HAP-1 (cell line): ENCODE measurements at regions not wholly inside any gene's neighbourhood (a gene's known extent, or its start where the extent isn't known, plus 50 kb on each side); places are given as distances from the start of the nearest gene placed in this dataset.
"Not testable (repeated sequence)": the region's sequence is repeated elsewhere in the genome, so short reads cannot be mapped to it uniquely, and the experiment has no call there.

Experiments used
- DNase-seq, 2 experiments: peaks; one replicate each; pipeline ENCODE4 v3.0.0-alpha.2; 2016 to 2020; ENCODE audit warnings: low spot score in 2 of 2
- H3K27me3 ChIP-seq: fragments of 250-450 bp; sonication (Bioruptor Pico); 2 replicates; pipeline ENCODE4 v1.5.1; 2020; ENCODE audit warnings: low read depth, mild to moderate bottlenecking, moderate library complexity
- H3K36me3 ChIP-seq: fragments of 250-450 bp; sonication (Bioruptor Pico); replicated peaks from 2 replicates; pipeline ENCODE4 v1.5.1; 2020; ENCODE audit warnings: mild to moderate bottlenecking
- H3K4me1 ChIP-seq: fragments of 250-450 bp; sonication (Bioruptor Pico); 2 replicates; pipeline ENCODE4 v1.5.1; 2020; ENCODE audit warnings: mild to moderate bottlenecking
- H3K4me3 ChIP-seq: fragments of 250-450 bp; sonication (Bioruptor Pico); 2 replicates; pipeline ENCODE4 v1.5.1; 2020; ENCODE audit warnings: mild to moderate bottlenecking, moderate library complexity
- H3K9me3 ChIP-seq: fragments of 250-450 bp; sonication (Bioruptor Pico); 2 replicates; pipeline ENCODE4 v1.5.1; 2020; ENCODE audit warnings: mild to moderate bottlenecking, moderate library complexity
- in situ Hi-C: fragments of 300-500 bp; cut with MboI; formaldehyde crosslinking; loops from 3 replicates; pipeline ENCODE4 v1.14.3; 2020; ENCODE audit warnings: low sequenced_read_pairs, inconsistent platforms, mixed read lengths

DNA sequence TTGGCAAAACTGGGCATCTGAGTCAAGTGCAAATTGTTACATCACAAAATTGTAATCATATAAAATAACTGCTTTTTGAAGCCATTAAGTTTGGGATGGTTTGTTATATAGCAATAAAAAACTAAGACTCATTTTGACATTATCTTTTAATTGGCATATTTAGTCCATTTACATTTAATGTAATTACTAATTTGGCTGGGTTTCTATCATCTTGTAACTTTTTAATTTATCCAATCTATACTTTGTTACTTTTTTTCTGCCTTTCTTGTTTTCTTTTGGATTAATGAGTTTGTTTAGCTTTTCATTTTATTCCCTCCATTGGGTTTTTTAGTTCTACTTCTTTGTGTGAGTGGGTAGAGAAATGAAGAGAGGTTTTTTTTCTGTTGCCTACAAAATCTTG is 76.3 kb downstream of the DRAM2 start:
- DNase-seq, result no peak
- H3K9me3 ChIP-seq, result peaks cover 3% of the 10 kb centered on the region; the same call in 1 of the 2 replicates
- no peaks in the 10 kb centered on the region for H3K36me3 ChIP-seq
- H3K4me3 ChIP-seq, result no peak overlapping the region
- in situ Hi-C loops, result no loop called here
- H3K4me1 ChIP-seq, result no peaks in the 10 kb centered on the region
- H3K27me3 ChIP-seq, result no peaks in the 10 kb centered on the region

GRCh38 chr1:111062624-111063023 is 77.3 kb downstream of the DRAM2 start:
- Histone ChIP-seq H3K4me1 (no peaks in the 10 kb centered on the region), H3K4me3 (no peak overlapping the region), H3K36me3 (no peaks in the 10 kb centered on the region), H3K9me3 (peaks cover 3% of the 10 kb centered on the region; the same call in 1 of the 2 replicates), H3K27me3 (no peaks in the 10 kb centered on the region)
- in situ Hi-C loops, result no loop called here
- DNase-seq, result no peak

DNA sequence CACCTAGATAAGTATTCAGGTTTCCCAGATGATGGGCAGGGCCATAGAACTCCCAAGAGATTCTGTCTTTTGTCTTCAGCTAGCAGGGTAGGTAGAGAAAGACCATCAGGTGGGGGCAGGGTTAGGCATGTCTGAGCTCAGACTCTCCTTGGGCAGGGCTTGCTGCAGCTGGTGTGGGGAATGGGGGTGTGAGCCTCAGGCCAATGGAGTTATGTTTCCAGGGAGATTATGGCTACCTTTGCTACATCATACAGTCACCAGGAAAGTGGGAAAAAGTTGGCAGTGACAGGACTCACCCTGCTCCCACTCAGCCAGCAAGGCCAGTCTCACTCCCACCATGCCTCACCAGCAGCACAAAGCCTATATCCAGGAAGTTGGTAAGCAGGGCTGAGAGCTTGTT is 77.8 kb downstream of the DRAM2 start:
- peaks cover 3% of the 10 kb centered on the region; the same call in 1 of the 2 replicates for H3K9me3 ChIP-seq
- in situ Hi-C loops, result no loop called here
- H3K27me3 ChIP-seq, result no peaks in the 10 kb centered on the region
- no peak for DNase-seq
- no peak overlapping the region for H3K4me3 ChIP-seq
- no peaks in the 10 kb centered on the region for H3K36me3 ChIP-seq
- H3K4me1 ChIP-seq, result no peaks in the 10 kb centered on the region

GRCh38 chr1:111054656-111055055 is 85.2 kb downstream of the DRAM2 start:
- no peak for DNase-seq
- Histone ChIP-seq H3K27me3 (no peaks in the 10 kb centered on the region), H3K36me3 (no peaks in the 10 kb centered on the region), H3K9me3 (no peaks in the 10 kb centered on the region), H3K4me1 (no peaks in the 10 kb centered on the region), H3K4me3 (no peak overlapping the region)
- in situ Hi-C loops, result no loop called here

- H3K9me3 ChIP-seq, result no peaks in the 10 kb centered on the region
- no peaks in the 10 kb centered on the region for H3K27me3 ChIP-seq
- H3K36me3 ChIP-seq, result no peaks in the 10 kb centered on the region
- no peak overlapping the region for H3K4me3 ChIP-seq
- H3K4me1 ChIP-seq, result no peaks in the 10 kb centered on the region
- in situ Hi-C loops, result no loop called here
- DNase-seq, result no peak
These were observed 87.6 kb downstream of the DRAM2 start for GRCh38 chr1:111052246-111052645.

- H3K4me3 ChIP-seq, in situ Hi-C loops, H3K36me3 ChIP-seq, H3K27me3 ChIP-seq, H3K9me3 ChIP-seq, DNase-seq, H3K4me1 ChIP-seq: not testable (repeated sequence)
These were observed 84.5 kb upstream of the LRIF1 start for GRCh38 chr1:111048253-111048652.

DNA sequence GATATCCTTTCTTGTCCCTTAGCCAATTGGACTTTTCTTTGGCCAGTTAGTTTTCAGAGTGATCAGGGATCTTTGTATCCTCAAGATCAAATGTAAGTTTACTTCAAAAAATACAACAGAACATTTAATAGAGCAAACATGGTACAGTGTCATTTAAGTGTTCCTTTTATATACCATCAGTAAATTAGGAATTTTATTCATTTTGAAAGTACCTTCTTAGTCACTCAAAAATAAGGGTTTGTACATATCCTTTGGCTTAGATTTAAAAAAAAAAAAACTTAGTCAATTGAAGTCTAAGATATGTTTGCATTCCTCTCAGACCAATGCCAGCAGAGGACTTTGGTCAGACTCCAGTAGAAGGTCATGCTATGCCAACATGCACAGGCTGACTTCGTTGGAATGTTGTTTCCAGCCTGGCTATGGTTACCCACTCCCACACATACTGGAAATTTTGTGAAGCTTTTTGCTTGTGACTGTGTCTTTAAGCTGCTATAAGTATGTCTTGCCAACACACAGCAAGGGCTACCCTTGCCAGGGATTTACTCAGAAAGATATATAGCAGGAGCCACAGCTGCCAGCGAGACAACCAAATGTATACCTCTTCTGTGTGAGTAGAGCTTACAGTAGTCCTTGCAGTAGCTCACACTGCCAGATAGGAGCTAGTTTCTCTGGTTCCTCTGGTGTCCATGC is 81.5 kb upstream of the LRIF1 start:
- no peaks in the 10 kb centered on the region for H3K27me3 ChIP-seq
- H3K36me3 ChIP-seq, result no peaks in the 10 kb centered on the region
- H3K4me1 ChIP-seq, result no peaks in the 10 kb centered on the region
- no peak overlapping the region for H3K4me3 ChIP-seq
- in situ Hi-C loops, result no loop called here
- H3K9me3 ChIP-seq, result no peaks in the 10 kb centered on the region
- no peak for DNase-seq

GRCh38 chr1:111032295-111032897 is 68.7 kb upstream of the LRIF1 start:
- in situ Hi-C loops, result no loop called here
- H3K4me3 ChIP-seq, result no peak overlapping the region
- no peaks in the 10 kb centered on the region for H3K27me3 ChIP-seq
- peak in 1 of 2 experiments; percentile 57 for DNase-seq
- H3K9me3 ChIP-seq, result no peaks in the 10 kb centered on the region; the same call in 1 of the 2 replicates
- no peaks in the 10 kb centered on the region for H3K36me3 ChIP-seq
- H3K4me1 ChIP-seq, result no peaks in the 10 kb centered on the region

DNA sequence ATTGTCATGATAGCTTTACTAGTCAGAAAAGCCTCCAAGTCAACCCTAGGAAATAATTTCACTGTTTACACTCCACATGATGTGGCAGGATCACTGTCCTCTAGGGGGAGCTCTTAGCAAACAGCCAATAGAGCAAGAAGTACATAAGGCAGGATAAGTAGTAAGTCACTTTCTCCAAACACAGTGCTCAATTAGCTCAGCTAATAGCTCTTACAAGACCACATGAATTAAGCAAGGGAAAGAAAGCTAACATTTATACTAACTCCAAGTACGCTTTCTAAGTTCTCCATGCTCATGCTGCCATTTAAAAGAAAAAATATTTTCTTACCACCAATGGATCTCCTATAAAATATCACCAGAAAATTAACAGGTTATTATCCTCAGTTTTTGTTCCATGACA is 66.9 kb upstream of the LRIF1 start:
- peak; percentile 57 to 71 for DNase-seq

DNA sequence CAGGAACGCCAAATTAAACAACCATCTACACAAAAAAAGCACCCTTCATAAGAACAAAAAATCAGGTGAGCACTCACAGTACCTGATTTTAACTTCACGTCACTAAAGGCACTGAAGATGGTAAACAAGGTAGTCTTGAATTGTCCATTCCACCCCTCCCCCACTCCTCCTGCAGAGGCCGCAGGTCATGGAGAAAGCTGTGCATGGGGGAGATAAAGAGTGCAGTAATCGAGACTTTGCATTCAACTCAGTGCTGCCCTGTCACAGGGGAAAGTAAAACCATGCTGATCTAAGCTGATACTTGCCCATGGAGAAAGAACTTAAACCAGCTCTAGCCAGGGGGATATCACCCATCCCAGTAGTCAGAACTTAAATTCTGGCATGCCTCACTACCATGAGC is 61.4 kb upstream of the LRIF1 start:
- H3K36me3 ChIP-seq, result no peaks in the 10 kb centered on the region
- DNase-seq, result no peak
- in situ Hi-C loops, result no loop called here
- H3K4me3 ChIP-seq, result no peak overlapping the region
- H3K4me1 ChIP-seq, result no peaks in the 10 kb centered on the region
- no peaks in the 10 kb centered on the region for H3K9me3 ChIP-seq
- no peaks in the 10 kb centered on the region for H3K27me3 ChIP-seq

More for the DNA sequence above, 66.9 kb upstream of the LRIF1 start:
- H3K27me3 ChIP-seq, result no peaks in the 10 kb centered on the region
- H3K36me3 ChIP-seq, result no peaks in the 10 kb centered on the region
- H3K9me3 ChIP-seq, result no peaks in the 10 kb centered on the region; the same call in 1 of the 2 replicates
- H3K4me3 ChIP-seq, result no peak overlapping the region
- H3K4me1 ChIP-seq, result no peaks in the 10 kb centered on the region
- in situ Hi-C loops, result no loop called here

DNA sequence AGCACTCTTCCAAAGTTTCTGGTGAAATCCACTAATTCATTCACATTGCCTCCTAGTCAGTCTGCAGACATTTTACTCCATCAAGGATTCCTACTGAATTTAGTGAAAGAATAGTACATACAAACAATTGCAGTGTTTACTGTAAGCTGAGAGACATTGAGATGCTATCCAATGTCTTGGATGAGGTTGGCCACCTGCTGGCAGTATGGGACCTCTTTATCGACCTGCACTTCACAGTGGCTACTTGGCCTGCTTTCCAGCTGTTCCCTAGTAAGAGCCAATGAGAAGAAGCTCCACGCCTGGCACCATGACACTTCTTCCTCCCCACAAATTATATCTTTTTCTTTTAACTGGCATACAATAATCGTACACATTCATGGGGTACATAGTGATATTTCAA is 51.5 kb upstream of the LRIF1 start:
- in situ Hi-C loops, result no loop called here
- H3K9me3 ChIP-seq, result no peaks in the 10 kb centered on the region
- no peaks in the 10 kb centered on the region for H3K4me1 ChIP-seq
- no peak for DNase-seq
- H3K4me3 ChIP-seq, result no peak overlapping the region
- no peaks in the 10 kb centered on the region for H3K27me3 ChIP-seq
- no peaks in the 10 kb centered on the region for H3K36me3 ChIP-seq
